Gastroesophageal sphincter (tissue), 3 donors: ENCODE measurements at regions not wholly inside any gene's neighbourhood (a gene's known extent, or its start where the extent isn't known, plus 50 kb on each side); places are given as distances from the start of the nearest gene placed in this dataset.

Source experiments
- EP300 ChIP-seq: sonication (generic); formaldehyde crosslinking; IDR thresholded peaks from one replicate; pipeline ENCODE4 v1.6.1; 2017; ENCODE audit warnings: antibody characterized with exemption, mild to moderate bottlenecking
- POLR2A ChIP-seq, 2 donors: fragments of 450-650 bp; IDR thresholded peaks; one replicate each; pipeline ENCODE4 v1.6.1; 2017; ENCODE audit warnings: antibody characterized with exemption in 2 of 2, mild to moderate bottlenecking in 2 of 2, moderate library complexity in 1 of 2
- POLR2AphosphoS5 ChIP-seq: sonication (generic); formaldehyde crosslinking; IDR thresholded peaks from one replicate; pipeline ENCODE4 v1.6.1; 2017; ENCODE audit warnings: antibody characterized with exemption
- TF ChIP-seq, protein P1 (sequence below), 4 experiments: fragments of 200-600 bp in 2 of 4; fragments of 450-650 bp in 2 of 4; sonication (generic) in 1 of 4; IDR thresholded peaks; one replicate each; pipeline ENCODE4 v1.5.1; 2017 to 2019; ENCODE audit warnings: antibody characterized with exemption in 4 of 4, mild to moderate bottlenecking in 2 of 4, moderate library complexity in 2 of 4

DNA sequence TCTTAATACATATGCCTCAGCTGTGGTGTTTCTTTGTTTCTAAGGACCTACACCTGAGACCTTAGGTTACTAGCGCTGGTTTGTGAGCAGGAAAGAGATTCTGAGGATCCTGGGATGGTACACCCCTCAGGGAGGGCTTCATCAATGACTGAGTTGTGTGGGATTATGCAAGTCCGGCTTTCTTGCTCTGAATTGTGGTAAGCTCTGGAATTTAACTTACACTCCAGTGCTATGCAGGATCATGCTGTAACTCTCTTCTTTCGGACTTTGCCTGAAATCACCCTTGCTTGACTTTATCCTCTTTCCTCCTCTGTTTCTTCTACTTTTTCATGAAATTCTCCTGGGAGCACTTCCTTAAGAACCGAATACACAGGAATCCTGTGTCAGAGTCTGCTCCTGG, 431.5 kb upstream of the BOD1L1 start:
- TF ChIP-seq, protein P1, sequence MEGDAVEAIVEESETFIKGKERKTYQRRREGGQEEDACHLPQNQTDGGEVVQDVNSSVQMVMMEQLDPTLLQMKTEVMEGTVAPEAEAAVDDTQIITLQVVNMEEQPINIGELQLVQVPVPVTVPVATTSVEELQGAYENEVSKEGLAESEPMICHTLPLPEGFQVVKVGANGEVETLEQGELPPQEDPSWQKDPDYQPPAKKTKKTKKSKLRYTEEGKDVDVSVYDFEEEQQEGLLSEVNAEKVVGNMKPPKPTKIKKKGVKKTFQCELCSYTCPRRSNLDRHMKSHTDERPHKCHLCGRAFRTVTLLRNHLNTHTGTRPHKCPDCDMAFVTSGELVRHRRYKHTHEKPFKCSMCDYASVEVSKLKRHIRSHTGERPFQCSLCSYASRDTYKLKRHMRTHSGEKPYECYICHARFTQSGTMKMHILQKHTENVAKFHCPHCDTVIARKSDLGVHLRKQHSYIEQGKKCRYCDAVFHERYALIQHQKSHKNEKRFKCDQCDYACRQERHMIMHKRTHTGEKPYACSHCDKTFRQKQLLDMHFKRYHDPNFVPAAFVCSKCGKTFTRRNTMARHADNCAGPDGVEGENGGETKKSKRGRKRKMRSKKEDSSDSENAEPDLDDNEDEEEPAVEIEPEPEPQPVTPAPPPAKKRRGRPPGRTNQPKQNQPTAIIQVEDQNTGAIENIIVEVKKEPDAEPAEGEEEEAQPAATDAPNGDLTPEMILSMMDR (IDR thresholded peaks at IDR 0.05), result no peak
- TF ChIP-seq POLR2A (IDR thresholded peaks at IDR 0.05) (no peak), POLR2AphosphoS5 (no peak), EP300 (no peak)
